ENCODE measurements at regions not wholly inside any gene's neighbourhood (a gene's known extent, or its start where the extent isn't known, plus 50 kb on each side); places are given as distances from the start of the nearest gene placed in this dataset.

- H3K27me3 ChIP-seq (ENCODE audit: insufficient read depth, low read depth), result no peaks in the 10 kb centered on the region
- H3K4me3 ChIP-seq (IDR thresholded peaks at IDR 0.05; ENCODE audit: insufficient read depth, low read depth, low read length), result no peak overlapping the region
- H3K4me1 ChIP-seq (ENCODE audit: low read depth, poor library complexity, severe bottlenecking), result no peaks in the 10 kb centered on the region
- H3K27ac ChIP-seq, result no peak overlapping the region
- no peaks in the 10 kb centered on the region for H4K20me1 ChIP-seq (ENCODE audit: insufficient read depth)
- no peak overlapping the region for H3K4me2 ChIP-seq
- H3K36me3 ChIP-seq (ENCODE audit: insufficient read depth), result no peaks in the 10 kb centered on the region
- H2AFZ ChIP-seq (ENCODE audit: low read depth), result no peak overlapping the region
- no peak overlapping the region for H3K9ac ChIP-seq
- TF ChIP-seq CTCF (conservative IDR thresholded peaks at IDR 0.05; ENCODE audit: low read depth, low read length), result no peak
- H3K79me2 ChIP-seq (ENCODE audit: insufficient read depth, low read depth), result no peaks in the 10 kb centered on the region
Observed at GRCh38 chr9:16347886-16348285, 522.6 kb downstream of the BNC2 start.

- Histone ChIP-seq H3K36me3 (ENCODE audit: insufficient read depth) (no peaks in the 10 kb centered on the region), H3K4me1 (ENCODE audit: low read depth, poor library complexity, severe bottlenecking) (no peaks in the 10 kb centered on the region), H3K4me3 (IDR thresholded peaks at IDR 0.05; ENCODE audit: insufficient read depth, low read depth, low read length) (no peak overlapping the region), H3K79me2 (ENCODE audit: insufficient read depth, low read depth) (no peaks in the 10 kb centered on the region), H3K27ac (no peak overlapping the region), H3K4me2 (no peak overlapping the region), H3K27me3 (ENCODE audit: insufficient read depth, low read depth) (no peaks in the 10 kb centered on the region), H3K9ac (no peak overlapping the region), H2AFZ (ENCODE audit: low read depth) (no peak overlapping the region), H4K20me1 (ENCODE audit: insufficient read depth) (no peaks in the 10 kb centered on the region)
- TF ChIP-seq CTCF (conservative IDR thresholded peaks at IDR 0.05; ENCODE audit: low read depth, low read length), result no peak
Observed at GRCh38 chr9:16348531-16348930, 521.9 kb downstream of the BNC2 start.

GRCh38 chr9:16352251-16352650 lies 518.2 kb downstream of the BNC2 start:
- Histone ChIP-seq H3K4me2 (no peak overlapping the region), H3K27me3 (ENCODE audit: insufficient read depth, low read depth) (no peaks in the 10 kb centered on the region), H3K27ac (no peak overlapping the region), H4K20me1 (ENCODE audit: insufficient read depth) (no peaks in the 10 kb centered on the region), H3K4me3 (IDR thresholded peaks at IDR 0.05; ENCODE audit: insufficient read depth, low read depth, low read length) (no peak overlapping the region), H3K79me2 (ENCODE audit: insufficient read depth, low read depth) (no peaks in the 10 kb centered on the region), H2AFZ (ENCODE audit: low read depth) (no peak overlapping the region), H3K36me3 (ENCODE audit: insufficient read depth) (no peaks in the 10 kb centered on the region), H3K4me1 (ENCODE audit: low read depth, poor library complexity, severe bottlenecking) (no peaks in the 10 kb centered on the region), H3K9ac (no peak overlapping the region)
- TF ChIP-seq CTCF (conservative IDR thresholded peaks at IDR 0.05; ENCODE audit: low read depth, low read length), result no peak

- H3K9ac ChIP-seq, result no peak overlapping the region
- no peaks in the 10 kb centered on the region for H3K27me3 ChIP-seq (ENCODE audit: insufficient read depth, low read depth)
- H3K4me3 ChIP-seq (IDR thresholded peaks at IDR 0.05; ENCODE audit: insufficient read depth, low read depth, low read length), result no peak overlapping the region
- no peaks in the 10 kb centered on the region for H4K20me1 ChIP-seq (ENCODE audit: insufficient read depth)
- H3K4me2 ChIP-seq, result no peak overlapping the region
- no peaks in the 10 kb centered on the region for H3K4me1 ChIP-seq (ENCODE audit: low read depth, poor library complexity, severe bottlenecking)
- TF ChIP-seq CTCF (conservative IDR thresholded peaks at IDR 0.05; ENCODE audit: low read depth, low read length), result no peak
- no peaks in the 10 kb centered on the region for H3K79me2 ChIP-seq (ENCODE audit: insufficient read depth, low read depth)
- no peaks in the 10 kb centered on the region for H3K36me3 ChIP-seq (ENCODE audit: insufficient read depth)
- no peak overlapping the region for H3K27ac ChIP-seq
- H2AFZ ChIP-seq (ENCODE audit: low read depth), result no peak overlapping the region
Observed at GRCh38 chr9:16352791-16353401, 517.6 kb downstream of the BNC2 start.

Data from KMS-11 (cell line).